ENCODE measurements at regions not wholly inside any gene's neighbourhood (a gene's known extent, or its start where the extent isn't known, plus 50 kb on each side); places are given as distances from the start of the nearest gene placed in this dataset.

DNA sequence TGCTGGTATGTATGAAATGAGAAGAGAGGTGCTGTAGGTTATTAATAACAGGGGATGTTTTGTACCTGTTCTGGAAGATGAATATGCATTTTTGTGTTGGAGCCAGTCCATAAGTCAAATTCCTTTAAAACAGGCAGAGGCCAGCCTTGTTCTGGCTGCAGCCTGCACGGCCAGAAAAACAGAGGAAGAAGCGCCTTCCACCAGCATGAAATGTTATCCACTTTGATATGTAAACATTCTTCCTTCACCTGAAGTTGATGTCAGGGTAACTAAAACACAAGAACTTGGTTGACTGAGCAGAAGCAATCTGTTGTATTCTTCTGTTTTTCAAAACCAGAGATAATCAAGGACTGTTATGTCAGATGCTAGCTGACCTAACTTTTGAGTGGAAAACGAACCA, 237.9 kb upstream of the PLEKHG7 start:
- H3K27ac ChIP-seq (ENCODE audit: low read depth): peak overlapping the region; percentile 89
- no peaks in the 10 kb centered on the region for H3K79me2 ChIP-seq (replicated peaks; ENCODE audit: insufficient read depth)
- H3K9me2 ChIP-seq (ENCODE audit: insufficient read depth): no peaks in the 10 kb centered on the region
- Mint-ChIP-seq H3K9me3 (no peaks in the 10 kb centered on the region), H3K27me3 (ENCODE audit: insufficient read depth, low read depth, poor library complexity) (peaks cover 2% of the 10 kb centered on the region), H3K36me3 (ENCODE audit: low read depth) (no peaks in the 10 kb centered on the region), H3K4me3 (peak overlapping the region; percentile 1; the same call in 1 of the 3 replicates), H3K4me1 (peaks cover 47% of the 10 kb centered on the region), H3K27ac (peak overlapping the region; percentile 23; the same call in 1 of the 2 replicates)
- DNase-seq (ENCODE audit: low spot score) (peak; percentile 41), ATAC-seq (no peak; the same call in 2 of the 3 replicates)
- no peaks in the 10 kb centered on the region for H4K20me1 ChIP-seq (replicated peaks; ENCODE audit: insufficient read depth)
- TF ChIP-seq EZH2phosphoT487 (IDR thresholded peaks at IDR 0.05; ENCODE audit: unreplicated experiment): no peak
- TF ChIP-seq CREB1 (CRISPR knock-in tag; IDR thresholded peaks at IDR 0.05; ENCODE audit: low read depth): no peak
- no peaks in the 10 kb centered on the region for H3K27me3 ChIP-seq (ENCODE audit: insufficient read depth)
- no peaks in the 10 kb centered on the region for H3F3A ChIP-seq (replicated peaks; ENCODE audit: low read depth)
- H2AFZ ChIP-seq: no peak overlapping the region
- no peak overlapping the region for H3K4me3 ChIP-seq
- peaks cover 40% of the 10 kb centered on the region for H3K4me1 ChIP-seq (ENCODE audit: insufficient read depth)
- H3K4me2 ChIP-seq: peak overlapping the region; percentile 8
- no peaks in the 10 kb centered on the region for H3K36me3 ChIP-seq (ENCODE audit: insufficient read depth)

DNA sequence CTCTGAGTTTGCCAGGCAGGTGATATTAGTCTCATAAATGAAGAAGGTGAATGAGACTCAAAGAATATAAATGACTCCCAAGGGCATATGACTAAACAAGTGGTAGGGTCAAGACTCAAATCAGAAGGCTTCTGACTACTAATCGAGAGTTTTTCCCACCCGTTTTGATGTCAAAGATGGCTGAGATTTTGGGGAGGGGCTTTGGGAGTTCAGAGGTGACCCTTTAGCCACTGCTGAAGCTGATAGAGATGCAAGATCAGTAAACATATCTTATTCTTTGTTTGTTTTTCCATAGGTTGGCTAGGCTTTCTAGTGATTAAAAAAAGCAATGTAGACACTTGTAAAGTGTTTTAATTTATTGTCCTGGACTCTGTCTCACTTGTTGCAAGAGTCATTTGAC, 239.6 kb upstream of the PLEKHG7 start:
- H3K4me1 ChIP-seq (ENCODE audit: insufficient read depth): peaks cover 40% of the 10 kb centered on the region
- peaks cover 7% of the 10 kb centered on the region for H3K9me3 Mint-ChIP-seq
- peaks cover 45% of the 10 kb centered on the region for H3K4me1 Mint-ChIP-seq
- no peak for TF ChIP-seq ZNF331 (CRISPR knock-in tag; IDR thresholded peaks at IDR 0.05; ENCODE audit: low read depth)
- TF ChIP-seq NANOG (IDR thresholded peaks at IDR 0.05; ENCODE audit: borderline replicate concordance): no peak
- TF ChIP-seq EZH2phosphoT487 (IDR thresholded peaks at IDR 0.05; ENCODE audit: unreplicated experiment): no peak
- TF ChIP-seq JUNB (IDR thresholded peaks at IDR 0.05; ENCODE audit: unreplicated experiment): no peak
- no peak for TF ChIP-seq STAT1 (IDR thresholded peaks at IDR 0.05; ENCODE audit: unreplicated experiment)
- TF ChIP-seq, protein P1, sequence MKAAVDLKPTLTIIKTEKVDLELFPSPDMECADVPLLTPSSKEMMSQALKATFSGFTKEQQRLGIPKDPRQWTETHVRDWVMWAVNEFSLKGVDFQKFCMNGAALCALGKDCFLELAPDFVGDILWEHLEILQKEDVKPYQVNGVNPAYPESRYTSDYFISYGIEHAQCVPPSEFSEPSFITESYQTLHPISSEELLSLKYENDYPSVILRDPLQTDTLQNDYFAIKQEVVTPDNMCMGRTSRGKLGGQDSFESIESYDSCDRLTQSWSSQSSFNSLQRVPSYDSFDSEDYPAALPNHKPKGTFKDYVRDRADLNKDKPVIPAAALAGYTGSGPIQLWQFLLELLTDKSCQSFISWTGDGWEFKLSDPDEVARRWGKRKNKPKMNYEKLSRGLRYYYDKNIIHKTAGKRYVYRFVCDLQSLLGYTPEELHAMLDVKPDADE (IDR thresholded peaks at IDR 0.05): no peak
- TF ChIP-seq EZH2 (IDR thresholded peaks at IDR 0.05; ENCODE audit: low read depth, unreplicated experiment): no peak
- TF ChIP-seq, protein P2, sequence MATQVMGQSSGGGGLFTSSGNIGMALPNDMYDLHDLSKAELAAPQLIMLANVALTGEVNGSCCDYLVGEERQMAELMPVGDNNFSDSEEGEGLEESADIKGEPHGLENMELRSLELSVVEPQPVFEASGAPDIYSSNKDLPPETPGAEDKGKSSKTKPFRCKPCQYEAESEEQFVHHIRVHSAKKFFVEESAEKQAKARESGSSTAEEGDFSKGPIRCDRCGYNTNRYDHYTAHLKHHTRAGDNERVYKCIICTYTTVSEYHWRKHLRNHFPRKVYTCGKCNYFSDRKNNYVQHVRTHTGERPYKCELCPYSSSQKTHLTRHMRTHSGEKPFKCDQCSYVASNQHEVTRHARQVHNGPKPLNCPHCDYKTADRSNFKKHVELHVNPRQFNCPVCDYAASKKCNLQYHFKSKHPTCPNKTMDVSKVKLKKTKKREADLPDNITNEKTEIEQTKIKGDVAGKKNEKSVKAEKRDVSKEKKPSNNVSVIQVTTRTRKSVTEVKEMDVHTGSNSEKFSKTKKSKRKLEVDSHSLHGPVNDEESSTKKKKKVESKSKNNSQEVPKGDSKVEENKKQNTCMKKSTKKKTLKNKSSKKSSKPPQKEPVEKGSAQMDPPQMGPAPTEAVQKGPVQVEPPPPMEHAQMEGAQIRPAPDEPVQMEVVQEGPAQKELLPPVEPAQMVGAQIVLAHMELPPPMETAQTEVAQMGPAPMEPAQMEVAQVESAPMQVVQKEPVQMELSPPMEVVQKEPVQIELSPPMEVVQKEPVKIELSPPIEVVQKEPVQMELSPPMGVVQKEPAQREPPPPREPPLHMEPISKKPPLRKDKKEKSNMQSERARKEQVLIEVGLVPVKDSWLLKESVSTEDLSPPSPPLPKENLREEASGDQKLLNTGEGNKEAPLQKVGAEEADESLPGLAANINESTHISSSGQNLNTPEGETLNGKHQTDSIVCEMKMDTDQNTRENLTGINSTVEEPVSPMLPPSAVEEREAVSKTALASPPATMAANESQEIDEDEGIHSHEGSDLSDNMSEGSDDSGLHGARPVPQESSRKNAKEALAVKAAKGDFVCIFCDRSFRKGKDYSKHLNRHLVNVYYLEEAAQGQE (IDR thresholded peaks at IDR 0.05; ENCODE audit: unreplicated experiment): no peak
- TF ChIP-seq, protein P3, sequence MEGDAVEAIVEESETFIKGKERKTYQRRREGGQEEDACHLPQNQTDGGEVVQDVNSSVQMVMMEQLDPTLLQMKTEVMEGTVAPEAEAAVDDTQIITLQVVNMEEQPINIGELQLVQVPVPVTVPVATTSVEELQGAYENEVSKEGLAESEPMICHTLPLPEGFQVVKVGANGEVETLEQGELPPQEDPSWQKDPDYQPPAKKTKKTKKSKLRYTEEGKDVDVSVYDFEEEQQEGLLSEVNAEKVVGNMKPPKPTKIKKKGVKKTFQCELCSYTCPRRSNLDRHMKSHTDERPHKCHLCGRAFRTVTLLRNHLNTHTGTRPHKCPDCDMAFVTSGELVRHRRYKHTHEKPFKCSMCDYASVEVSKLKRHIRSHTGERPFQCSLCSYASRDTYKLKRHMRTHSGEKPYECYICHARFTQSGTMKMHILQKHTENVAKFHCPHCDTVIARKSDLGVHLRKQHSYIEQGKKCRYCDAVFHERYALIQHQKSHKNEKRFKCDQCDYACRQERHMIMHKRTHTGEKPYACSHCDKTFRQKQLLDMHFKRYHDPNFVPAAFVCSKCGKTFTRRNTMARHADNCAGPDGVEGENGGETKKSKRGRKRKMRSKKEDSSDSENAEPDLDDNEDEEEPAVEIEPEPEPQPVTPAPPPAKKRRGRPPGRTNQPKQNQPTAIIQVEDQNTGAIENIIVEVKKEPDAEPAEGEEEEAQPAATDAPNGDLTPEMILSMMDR (conservative IDR thresholded peaks at IDR 0.05; ENCODE audit: low read depth in 2 of 2): no peak
- no peak for TF ChIP-seq CREB1 (CRISPR knock-in tag; IDR thresholded peaks at IDR 0.05; ENCODE audit: low read depth)
- TF ChIP-seq ZNF114 (CRISPR knock-in tag; IDR thresholded peaks at IDR 0.05): no peak
- no peak for TF ChIP-seq POLR2AphosphoS5 (IDR thresholded peaks at IDR 0.05; ENCODE audit: low read depth)

More for the DNA sequence above, 239.6 kb upstream of the PLEKHG7 start:
- Histone ChIP-seq H2AFZ (no peak overlapping the region), H3K4me2 (no peak overlapping the region), H3K36me3 (ENCODE audit: insufficient read depth) (no peaks in the 10 kb centered on the region), H3K27me3 (ENCODE audit: insufficient read depth) (no peaks in the 10 kb centered on the region), H3K4me3 (no peak overlapping the region), H3K27ac (ENCODE audit: low read depth) (no peak overlapping the region), H3K79me2 (replicated peaks; ENCODE audit: insufficient read depth) (no peaks in the 10 kb centered on the region), H3K9me2 (ENCODE audit: insufficient read depth) (peaks cover 2% of the 10 kb centered on the region; the same call in 1 of the 2 replicates), H4K20me1 (replicated peaks; ENCODE audit: insufficient read depth) (no peaks in the 10 kb centered on the region), H3F3A (replicated peaks; ENCODE audit: low read depth) (no peaks in the 10 kb centered on the region)
- no peaks in the 10 kb centered on the region for H3K27me3 Mint-ChIP-seq (ENCODE audit: insufficient read depth, low read depth, poor library complexity)
- no peak overlapping the region for H3K4me3 Mint-ChIP-seq
- DNase-seq (ENCODE audit: low spot score) (no peak), ATAC-seq (no peak)
- peaks cover 8% of the 10 kb centered on the region for H3K36me3 Mint-ChIP-seq (ENCODE audit: low read depth)
- no peak overlapping the region for H3K27ac Mint-ChIP-seq

Measured in GM23338 (cell line).